Peyer's patch (tissue), 4 donors: ENCODE measurements at regions not wholly inside any gene's neighbourhood (a gene's known extent, or its start where the extent isn't known, plus 50 kb on each side); places are given as distances from the start of the nearest gene placed in this dataset.

ENCODE experiments used
- CTCF ChIP-seq, 6 experiments: fragments of 450-650 bp in 4 of 6; fragments of 200-600 bp in 2 of 6; sonication (generic) in 1 of 6; IDR thresholded peaks; one replicate each; pipeline ENCODE4 v1.5.1; 2017 to 2019; ENCODE audit warnings: antibody characterized with exemption in 6 of 6, mild to moderate bottlenecking in 3 of 6, moderate library complexity in 1 of 6
- POLR2A ChIP-seq, 2 donors: fragments of 450-650 bp; IDR thresholded peaks; one replicate each; pipeline ENCODE4 v1.5.1; 2017; ENCODE audit warnings: antibody characterized with exemption in 2 of 2, mild to moderate bottlenecking in 2 of 2, moderate library complexity in 2 of 2

- TF ChIP-seq CTCF (IDR thresholded peaks at IDR 0.05), result no peak
- no peak for TF ChIP-seq POLR2A (IDR thresholded peaks at IDR 0.05)
Observed at GRCh38 chr1:219372916-219373615, 199.4 kb downstream of the LYPLAL1 start.
